ENCODE measurements at regions not wholly inside any gene's neighbourhood (a gene's known extent, or its start where the extent isn't known, plus 50 kb on each side); places are given as distances from the start of the nearest gene placed in this dataset.
"Not testable (repeated sequence)": the region's sequence is repeated elsewhere in the genome, so short reads cannot be mapped to it uniquely, and the experiment has no call there.

DNA sequence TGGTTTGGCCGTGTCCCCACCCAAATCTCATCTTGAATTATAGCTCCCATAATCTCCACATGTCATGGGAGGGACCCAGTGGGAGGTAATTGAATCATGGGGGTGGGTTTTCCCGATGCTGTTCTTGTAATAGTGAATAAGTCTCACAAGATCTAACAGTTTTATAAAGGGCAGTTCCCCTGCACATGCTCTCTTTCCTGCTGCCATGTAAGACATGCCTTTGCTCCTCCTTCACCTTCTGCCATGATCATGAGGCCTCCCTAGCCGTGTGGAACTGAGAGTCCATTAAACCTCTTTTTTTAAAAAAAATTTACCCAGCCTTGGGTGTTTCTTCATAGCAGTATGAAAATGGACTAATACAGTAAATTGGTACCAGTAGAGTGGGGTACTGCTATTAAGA lies 510.6 kb upstream of the FANCL start:
- TF ChIP-seq, protein P1, sequence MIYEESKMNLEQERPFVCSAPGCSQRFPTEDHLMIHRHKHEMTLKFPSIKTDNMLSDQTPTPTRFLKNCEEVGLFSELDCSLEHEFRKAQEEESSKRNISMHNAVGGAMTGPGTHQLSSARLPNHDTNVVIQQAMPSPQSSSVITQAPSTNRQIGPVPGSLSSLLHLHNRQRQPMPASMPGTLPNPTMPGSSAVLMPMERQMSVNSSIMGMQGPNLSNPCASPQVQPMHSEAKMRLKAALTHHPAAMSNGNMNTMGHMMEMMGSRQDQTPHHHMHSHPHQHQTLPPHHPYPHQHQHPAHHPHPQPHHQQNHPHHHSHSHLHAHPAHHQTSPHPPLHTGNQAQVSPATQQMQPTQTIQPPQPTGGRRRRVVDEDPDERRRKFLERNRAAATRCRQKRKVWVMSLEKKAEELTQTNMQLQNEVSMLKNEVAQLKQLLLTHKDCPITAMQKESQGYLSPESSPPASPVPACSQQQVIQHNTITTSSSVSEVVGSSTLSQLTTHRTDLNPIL (CRISPR knock-in tag; IDR thresholded peaks at IDR 0.05; ENCODE audit: low read depth) = not testable (repeated sequence)
- not testable (repeated sequence) for TF ChIP-seq ZFP30 (CRISPR knock-in tag; IDR thresholded peaks at IDR 0.05); ZNF8 (CRISPR knock-in tag; IDR thresholded peaks at IDR 0.05); ISL1 (CRISPR knock-in tag; IDR thresholded peaks at IDR 0.05); RARB (CRISPR knock-in tag; IDR thresholded peaks at IDR 0.05); ESRRG (CRISPR knock-in tag; IDR thresholded peaks at IDR 0.05); TOX (CRISPR knock-in tag; IDR thresholded peaks at IDR 0.05; ENCODE audit: borderline replicate concordance); ZFP3 (CRISPR knock-in tag; IDR thresholded peaks at IDR 0.05); OSR1 (CRISPR knock-in tag; IDR thresholded peaks at IDR 0.05); GLIS3 (CRISPR knock-in tag; IDR thresholded peaks at IDR 0.05); PATZ1 (CRISPR knock-in tag; IDR thresholded peaks at IDR 0.05; ENCODE audit: borderline replicate concordance); TSHZ2 (CRISPR knock-in tag; IDR thresholded peaks at IDR 0.05)
